Mesenchymal stem cell (in vitro differentiated cells and primary cell): ENCODE measurements at regions not wholly inside any gene's neighbourhood (a gene's known extent, or its start where the extent isn't known, plus 50 kb on each side); places are given as distances from the start of the nearest gene placed in this dataset.

Experiments
- DNase-seq: peaks from one replicate; pipeline ENCODE4 v3.0.0-alpha.2; 2013
- H2AFZ ChIP-seq: one replicate; pipeline ENCODE4 v1.6.1; 2013; ENCODE audit warnings: low read depth, mild to moderate bottlenecking, control low read depth, inconsistent platforms, low read length, moderate library complexity
- H2AK5ac ChIP-seq: 2 replicates; pipeline ENCODE4 v1.6.1; 2013; ENCODE audit warnings: low read length, moderate library complexity, mild to moderate bottlenecking, inconsistent platforms; ENCODE audit not compliant: severe bottlenecking
- H2BK120ac ChIP-seq: one replicate; pipeline ENCODE4 v1.6.1; 2013; ENCODE audit warnings: low read depth, mild to moderate bottlenecking, inconsistent platforms, low read length, moderate library complexity
- H2BK12ac ChIP-seq, 2 experiments: one replicate each; pipeline ENCODE4 v1.6.1; 2013; ENCODE audit warnings: inconsistent platforms in 2 of 2, low read length in 2 of 2, mild to moderate bottlenecking in 2 of 2, moderate library complexity in 2 of 2, control low read depth in 1 of 2
- H2BK15ac ChIP-seq: one replicate; pipeline ENCODE4 v1.6.1; 2013; ENCODE audit warnings: mild to moderate bottlenecking, low read depth, inconsistent platforms; ENCODE audit not compliant: poor library complexity, severe bottlenecking
- H2BK5ac ChIP-seq: 2 replicates; pipeline ENCODE4 v1.6.1; 2013; ENCODE audit warnings: low read depth, mild to moderate bottlenecking, low read length, control low read depth, inconsistent platforms; ENCODE audit not compliant: poor library complexity, severe bottlenecking
- H3K14ac ChIP-seq, 2 experiments: one replicate each; pipeline ENCODE4 v1.6.1; 2013; ENCODE audit warnings: inconsistent platforms in 2 of 2, low read length in 2 of 2, control low read depth in 1 of 2, mild to moderate bottlenecking in 1 of 2, moderate library complexity in 1 of 2
- H3K18ac ChIP-seq, 2 experiments: one replicate each; pipeline ENCODE4 v1.6.1; 2013; ENCODE audit warnings: inconsistent platforms in 2 of 2, low read length in 2 of 2, control low read depth in 1 of 2, low read depth in 1 of 2, mild to moderate bottlenecking in 1 of 2
- H3K23ac ChIP-seq, 2 experiments: one replicate each; pipeline ENCODE4 v1.6.1; 2013; ENCODE audit warnings: inconsistent platforms in 2 of 2, low read length in 2 of 2, mild to moderate bottlenecking in 2 of 2, moderate library complexity in 2 of 2, control low read depth in 1 of 2
- H3K27ac ChIP-seq: 2 replicates; pipeline ENCODE4 v1.5.1; 2013; ENCODE audit warnings: mild to moderate bottlenecking, moderate library complexity, low read length, control low read depth, inconsistent platforms; ENCODE audit not compliant: poor library complexity, severe bottlenecking
- H3K27me3 ChIP-seq, 2 experiments: 2 replicates each; pipeline versions ENCODE4 v1.6.1 to v1.7.0; 2013; ENCODE audit warnings: low read length in 2 of 2, mild to moderate bottlenecking in 2 of 2, moderate library complexity in 2 of 2, control low read depth in 1 of 2, inconsistent platforms in 1 of 2; ENCODE audit not compliant: control insufficient read depth in 1 of 2, insufficient read depth in 1 of 2
- H3K36me3 ChIP-seq, 2 experiments: 2 replicates each; pipeline versions ENCODE4 v1.6.1 to v1.7.0; 2013; ENCODE audit warnings: low read length in 2 of 2, control low read depth in 1 of 2, inconsistent platforms in 1 of 2, low read depth in 1 of 2, mild to moderate bottlenecking in 1 of 2; ENCODE audit not compliant: insufficient read depth in 2 of 2, control insufficient read depth in 1 of 2
- H3K4ac ChIP-seq, 2 experiments: one replicate each; pipeline ENCODE4 v1.6.1; 2013; ENCODE audit warnings: inconsistent platforms in 2 of 2, low read length in 2 of 2, mild to moderate bottlenecking in 2 of 2, moderate library complexity in 2 of 2, control low read depth in 1 of 2, low read depth in 1 of 2
- H3K4me1 ChIP-seq: 2 replicates; pipeline ENCODE4 v1.6.1; 2013; ENCODE audit warnings: low read depth, low read length, control low read depth; ENCODE audit not compliant: control insufficient read depth, insufficient read depth
- H3K4me2 ChIP-seq: 2 replicates; pipeline ENCODE4 v1.6.1; 2013; ENCODE audit warnings: low read length, mild to moderate bottlenecking, inconsistent platforms; ENCODE audit not compliant: poor library complexity, severe bottlenecking
- H3K4me3 ChIP-seq, 2 experiments: 2 replicates each; pipeline versions ENCODE4 v1.5.1 to v1.7.0; 2013; ENCODE audit warnings: low read length in 2 of 2, mild to moderate bottlenecking in 2 of 2, control low read depth in 1 of 2, low read depth in 1 of 2; ENCODE audit not compliant: insufficient read depth in 1 of 2
- H3K79me1 ChIP-seq: replicated peaks from 2 replicates; pipeline ENCODE4 v1.6.1; 2013; ENCODE audit warnings: mild to moderate bottlenecking, control low read depth, low read length, inconsistent platforms; ENCODE audit not compliant: poor library complexity, severe bottlenecking
- H3K9ac ChIP-seq: 2 replicates; pipeline ENCODE4 v1.7.0; 2013; ENCODE audit warnings: mild to moderate bottlenecking, low read length, moderate library complexity
- H3K9me3 ChIP-seq: 2 replicates; pipeline ENCODE4 v1.7.0; 2013; ENCODE audit warnings: mild to moderate bottlenecking, low read length; ENCODE audit not compliant: control insufficient read depth
- H4K8ac ChIP-seq: one replicate; pipeline ENCODE4 v1.6.1; 2013; ENCODE audit warnings: inconsistent platforms, mild to moderate bottlenecking, low read length, moderate library complexity
- H4K91ac ChIP-seq: one replicate; pipeline ENCODE4 v1.6.1; 2013; ENCODE audit warnings: mild to moderate bottlenecking, low read length, inconsistent platforms
- WGBS: methylation state at CpG from one replicate; pipeline ENCODE4 v1.1.7; 2013; ENCODE audit warnings: mixed read lengths; 5-methylcytosine and 5-hydroxymethylcytosine counted together

DNA sequence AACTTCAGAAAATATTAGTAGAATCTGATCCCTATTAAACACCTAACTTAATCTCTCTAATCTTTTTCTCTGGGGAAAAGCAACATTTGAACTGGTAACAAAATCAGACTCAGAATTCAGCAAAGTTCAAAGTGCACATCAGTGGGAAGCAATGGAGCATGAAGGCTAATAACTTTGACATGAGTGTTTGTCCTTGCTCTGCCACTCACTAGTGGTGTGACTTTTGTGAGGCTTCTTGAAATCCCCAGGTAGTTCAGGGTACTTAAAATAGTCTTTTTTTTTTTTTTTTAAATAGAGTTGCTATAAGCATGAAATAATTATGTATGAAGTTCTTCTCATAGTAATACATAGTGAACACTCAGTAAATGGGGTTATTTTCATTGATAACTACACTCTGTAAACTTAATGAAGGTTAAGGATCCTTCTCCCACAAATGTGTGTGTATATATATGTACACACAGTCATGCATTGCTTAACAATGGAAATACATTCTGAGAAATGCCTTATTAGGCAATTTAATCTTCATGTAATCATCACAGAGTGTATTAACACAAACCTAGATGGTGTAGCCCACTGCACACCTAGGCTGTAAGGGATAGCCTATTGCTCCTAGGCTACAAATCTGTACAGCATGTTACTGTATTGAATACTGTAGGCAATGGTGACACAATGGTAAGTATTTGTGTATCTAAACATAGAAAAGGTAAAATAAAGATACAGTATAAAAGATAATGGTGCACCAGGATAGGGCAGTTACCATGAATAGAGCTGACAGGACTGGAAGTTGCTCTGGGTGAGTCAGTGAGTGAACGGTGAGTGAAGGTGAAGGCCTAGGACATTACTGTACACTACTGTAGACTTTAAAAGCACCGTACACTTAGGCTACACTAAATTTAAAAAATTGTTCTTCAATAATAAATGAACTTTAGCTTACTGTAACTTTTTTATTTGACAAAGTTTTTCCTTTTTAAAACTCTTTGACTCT lies 73.3 kb upstream of the HMHB1 start:
- Histone ChIP-seq H3K27ac (no peak overlapping the region), H2AK5ac (no peak overlapping the region), H3K23ac (no peak overlapping the region), H4K8ac (no peak overlapping the region), H4K91ac (no peak overlapping the region), H2BK120ac (no peak overlapping the region), H2BK5ac (no peak overlapping the region), H3K4ac (no peak overlapping the region), H3K36me3 (no peaks in the 10 kb centered on the region), H3K79me1 (no peaks in the 10 kb centered on the region), H2BK15ac (no peak overlapping the region), H3K14ac (no peak overlapping the region), H2BK12ac (no peak overlapping the region), H3K27me3 (no peaks in the 10 kb centered on the region), H3K9me3 (no peaks in the 10 kb centered on the region), H3K4me2 (no peak overlapping the region), H3K4me1 (peaks cover 1% of the 10 kb centered on the region), H3K9ac (no peak overlapping the region), H3K18ac (no peak overlapping the region), H2AFZ (no peak overlapping the region), H3K4me3 (no peak overlapping the region)
- WGBS = no CpG with 5 or more reads among the region's 2 CpGs
- no peak for DNase-seq

DNA sequence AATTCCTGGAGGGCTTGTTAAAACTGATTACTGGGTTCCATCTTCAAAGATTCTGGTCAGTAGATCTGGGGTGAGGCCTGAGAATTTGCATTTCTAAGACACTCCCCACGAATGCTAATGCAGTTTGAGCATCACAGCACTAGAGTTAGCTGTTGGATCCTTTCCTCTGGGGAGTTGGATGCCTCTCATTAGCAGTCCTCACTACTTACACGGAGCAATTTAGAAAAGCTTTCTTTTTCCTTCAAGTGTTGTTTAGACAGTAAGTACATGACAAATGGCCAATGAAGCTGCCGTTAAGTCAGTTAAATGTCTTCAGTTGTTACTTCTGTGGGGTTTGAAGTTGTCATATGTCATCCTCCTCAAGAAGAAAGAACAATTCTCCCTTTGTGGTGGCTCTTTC lies 74.9 kb upstream of the HMHB1 start:
- no peak overlapping the region for H3K23ac ChIP-seq
- no peak overlapping the region for H2BK5ac ChIP-seq
- H3K27ac ChIP-seq = no peak overlapping the region
- no peak overlapping the region for H4K91ac ChIP-seq
- H2BK15ac ChIP-seq = no peak overlapping the region
- H3K4me2 ChIP-seq = no peak overlapping the region
- WGBS = 18% methylated on average over 1 of the region's 3 CpGs
- H3K14ac ChIP-seq = no peak overlapping the region
- no peak overlapping the region for H2AFZ ChIP-seq
- no peak overlapping the region for H3K9ac ChIP-seq
- H2BK120ac ChIP-seq = no peak overlapping the region
- H2AK5ac ChIP-seq = no peak overlapping the region
- no peak overlapping the region for H4K8ac ChIP-seq
- H3K4me1 ChIP-seq = no peaks in the 10 kb centered on the region
- H2BK12ac ChIP-seq = no peak overlapping the region
- no peak overlapping the region for H3K4me3 ChIP-seq
- no peaks in the 10 kb centered on the region for H3K9me3 ChIP-seq
- H3K79me1 ChIP-seq = no peaks in the 10 kb centered on the region
- DNase-seq = no peak
- H3K4ac ChIP-seq = no peak overlapping the region
- no peak overlapping the region for H3K18ac ChIP-seq
- no peaks in the 10 kb centered on the region for H3K27me3 ChIP-seq
- H3K36me3 ChIP-seq = no peaks in the 10 kb centered on the region

DNA sequence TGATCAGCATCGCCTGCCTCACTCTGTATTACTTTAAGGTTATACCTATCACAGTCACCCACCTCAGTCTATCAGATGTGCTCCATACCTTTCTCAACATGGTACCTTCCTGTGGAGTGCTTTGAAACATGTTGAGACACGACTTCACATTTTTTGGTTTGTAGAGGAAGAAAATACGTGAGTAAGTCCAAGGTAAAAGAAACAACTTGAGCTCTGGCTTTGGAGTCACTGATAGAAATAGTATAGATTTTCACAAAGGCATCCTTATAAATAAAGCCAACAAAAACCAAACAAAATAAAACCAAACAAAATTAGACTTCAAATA lies 77.5 kb upstream of the HMHB1 start:
- Histone ChIP-seq H3K9me3 (no peaks in the 10 kb centered on the region), H3K4me2 (no peak overlapping the region), H2AFZ (no peak overlapping the region), H3K27me3 (no peaks in the 10 kb centered on the region), H3K18ac (no peak overlapping the region), H2BK12ac (no peak overlapping the region), H3K14ac (no peak overlapping the region), H4K8ac (no peak overlapping the region), H3K79me1 (no peaks in the 10 kb centered on the region), H3K36me3 (no peaks in the 10 kb centered on the region), H3K27ac (no peak overlapping the region), H3K4me1 (no peaks in the 10 kb centered on the region), H4K91ac (no peak overlapping the region), H2BK5ac (no peak overlapping the region), H3K4ac (no peak overlapping the region), H2BK15ac (no peak overlapping the region), H3K9ac (no peak overlapping the region), H2AK5ac (no peak overlapping the region), H2BK120ac (no peak overlapping the region), H3K4me3 (no peak overlapping the region), H3K23ac (no peak overlapping the region)
- 100% methylated on average over 1 of the region's 3 CpGs for WGBS
- DNase-seq = no peak

DNA sequence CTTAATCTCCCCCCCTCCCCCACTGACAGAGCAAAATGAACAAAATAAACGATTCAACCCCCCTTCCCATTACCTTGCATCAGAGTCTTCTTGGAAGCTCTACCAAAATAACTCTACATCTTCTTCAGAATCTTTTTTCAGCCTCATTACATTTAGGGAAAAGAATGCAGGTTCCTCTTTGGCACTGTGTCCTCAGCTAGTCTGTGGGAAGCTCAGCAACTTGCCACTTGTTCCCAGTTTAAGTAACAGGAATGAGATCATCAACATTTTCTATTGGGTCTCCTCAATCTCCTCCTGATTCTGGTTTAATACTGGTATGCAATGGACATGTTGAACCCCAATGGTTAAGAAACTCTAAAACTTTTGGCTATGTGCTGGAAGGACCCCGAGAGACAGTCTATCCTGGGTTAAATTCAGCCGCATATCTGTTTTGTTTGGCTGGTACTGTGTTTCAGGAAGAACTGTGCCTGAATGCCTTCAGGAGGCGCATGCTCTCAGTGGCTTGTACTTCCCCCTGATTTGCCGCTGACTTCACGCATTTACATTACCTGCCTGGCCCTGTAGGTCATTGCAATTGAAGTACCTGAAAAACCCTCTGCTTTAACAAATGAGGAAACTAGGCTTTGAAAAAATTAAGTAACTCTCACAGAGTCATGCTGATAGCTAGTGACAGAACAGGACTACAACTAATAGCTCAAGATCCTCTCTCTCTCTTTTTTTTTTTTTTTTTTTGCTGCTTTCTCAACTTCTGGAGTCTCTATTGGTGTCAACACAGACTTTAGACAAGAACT lies 78.1 kb upstream of the HMHB1 start:
- Histone ChIP-seq H2BK5ac (no peak overlapping the region), H3K18ac (no peak overlapping the region), H2AK5ac (no peak overlapping the region), H3K9me3 (no peaks in the 10 kb centered on the region), H3K27me3 (no peaks in the 10 kb centered on the region), H3K23ac (no peak overlapping the region), H4K8ac (no peak overlapping the region), H3K9ac (no peak overlapping the region), H3K79me1 (no peaks in the 10 kb centered on the region), H3K27ac (no peak overlapping the region), H3K4me3 (no peak overlapping the region), H3K4me1 (no peaks in the 10 kb centered on the region), H3K4ac (no peak overlapping the region), H3K36me3 (no peaks in the 10 kb centered on the region), H3K4me2 (no peak overlapping the region), H2BK120ac (no peak overlapping the region), H4K91ac (no peak overlapping the region), H3K14ac (no peak overlapping the region), H2BK15ac (no peak overlapping the region), H2AFZ (no peak overlapping the region), H2BK12ac (no peak overlapping the region)
- 86% methylated on average over 6 of the region's 6 CpGs for WGBS
- DNase-seq = peak; percentile 28
